GM18517 (cell line): ENCODE measurements at regions not wholly inside any gene's neighbourhood (a gene's known extent, or its start where the extent isn't known, plus 50 kb on each side); places are given as distances from the start of the nearest gene placed in this dataset.
"Not testable (repeated sequence)": the region's sequence is repeated elsewhere in the genome, so short reads cannot be mapped to it uniquely, and the experiment has no call there.

Experiments
- ATAC-seq: cut with Tn5 transposase; IDR thresholded peaks from one replicate; pipeline ENCODE4 v1.9.1; 2021; ENCODE audit warnings: mild to moderate bottlenecking, moderate library complexity; ENCODE audit not compliant: unreplicated experiment

DNA sequence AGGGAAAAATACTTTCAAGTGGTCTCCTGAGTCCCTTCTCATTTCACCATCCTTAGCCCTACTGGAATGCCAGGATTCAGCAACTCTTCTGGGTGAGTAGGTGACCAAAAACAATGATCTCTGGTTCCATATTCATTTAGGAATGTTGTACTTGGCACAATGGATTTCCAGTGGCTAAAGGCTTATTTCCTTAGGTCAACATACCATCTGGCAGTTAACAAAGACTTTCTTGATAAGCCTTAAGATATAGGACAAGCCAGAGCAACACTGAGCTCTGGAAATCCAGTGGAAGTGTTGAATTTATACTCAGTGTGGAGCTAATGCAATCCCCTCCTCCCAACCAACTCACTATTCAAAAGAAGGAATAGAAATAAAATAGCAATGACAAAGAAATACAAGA lies 139.4 kb upstream of the EMCN start:
- ATAC-seq = no peak

DNA sequence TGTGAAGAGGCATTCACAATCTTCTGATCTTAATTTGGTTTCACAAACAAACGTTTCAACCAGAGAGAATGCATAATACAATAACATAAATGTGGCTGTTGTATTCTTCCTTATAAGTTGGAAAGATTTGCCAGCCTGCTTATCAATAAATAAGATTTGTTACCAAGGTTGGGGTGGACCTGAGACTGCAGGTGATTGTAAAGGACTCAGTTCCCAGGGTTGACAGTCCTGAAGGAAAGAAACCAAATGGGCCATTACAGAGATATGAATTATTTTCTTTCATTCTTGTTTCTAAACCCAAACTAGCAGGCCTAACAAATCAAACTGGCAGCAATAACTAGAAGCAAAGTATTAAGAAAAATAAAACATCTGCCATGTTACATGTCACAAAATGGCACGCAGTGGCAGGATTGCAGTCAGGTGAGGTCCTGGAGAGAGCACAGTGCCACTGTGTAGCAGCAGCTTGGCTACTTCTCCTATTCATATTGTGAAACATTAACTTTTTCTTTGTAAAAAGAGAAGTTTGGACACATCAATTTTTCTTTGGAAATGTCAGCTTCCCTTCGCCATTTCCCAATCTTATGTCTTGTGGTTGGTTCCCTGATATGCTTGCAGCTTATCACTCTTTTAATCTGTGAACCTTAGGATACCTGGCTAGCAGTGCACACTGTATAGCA lies 133.8 kb upstream of the EMCN start:
- no peak for ATAC-seq

DNA sequence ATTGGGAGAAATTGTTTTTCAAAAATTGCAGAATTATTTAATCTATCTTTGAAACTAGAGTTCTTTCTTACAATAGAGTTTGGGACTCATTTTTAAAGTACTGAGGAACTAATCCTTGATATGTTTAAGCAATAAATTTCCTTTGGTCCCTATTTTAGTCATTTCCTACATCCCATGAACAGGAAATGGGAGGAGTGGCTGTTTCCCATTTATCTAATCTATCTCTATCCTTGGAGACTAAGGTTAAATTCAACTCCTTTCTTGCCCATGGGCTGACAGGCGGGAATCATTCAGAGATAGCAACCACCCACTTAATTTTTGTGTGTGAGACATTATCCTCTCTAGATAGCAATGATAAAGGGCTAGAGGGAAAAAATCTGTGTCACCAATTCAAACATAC lies 131.6 kb upstream of the EMCN start:
- no peak for ATAC-seq

DNA sequence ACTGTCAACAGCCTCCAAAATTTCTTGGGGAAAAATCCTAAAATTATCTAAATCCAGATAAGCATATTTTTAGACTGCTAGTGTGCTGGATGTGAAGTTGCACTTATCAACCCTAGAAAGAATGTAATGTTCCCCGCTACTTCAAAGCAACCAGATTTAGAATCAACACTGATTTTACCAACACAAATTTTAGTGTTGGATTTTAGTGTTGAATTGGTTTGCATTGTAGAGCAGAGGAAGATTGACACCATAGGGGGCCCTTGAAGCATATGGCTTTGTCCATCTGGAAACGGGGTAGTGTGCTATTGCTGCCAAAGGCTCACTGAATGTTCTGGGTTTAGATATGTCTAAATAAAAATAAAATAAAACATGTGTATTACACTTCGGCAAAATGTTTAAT lies 126.3 kb upstream of the EMCN start:
- no peak for ATAC-seq

DNA sequence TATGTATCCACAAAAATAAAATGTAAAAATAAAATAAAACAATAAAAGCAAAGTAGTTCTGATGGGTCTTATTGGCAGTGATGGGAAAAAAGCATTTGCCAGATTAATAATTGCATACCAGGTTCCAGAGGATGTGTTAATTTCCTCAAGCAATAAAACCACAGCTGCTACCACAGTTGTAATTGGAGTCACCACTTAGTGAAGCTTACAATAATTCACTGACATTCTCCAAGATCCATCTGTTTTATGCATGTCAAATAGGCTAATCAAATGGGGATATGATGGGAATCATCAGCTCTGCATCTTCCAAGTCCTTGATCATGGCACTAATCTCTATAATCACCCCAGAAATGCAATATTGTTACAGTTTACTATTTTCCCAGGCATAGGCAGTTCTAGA lies 123.5 kb upstream of the EMCN start:
- no peak for ATAC-seq

DNA sequence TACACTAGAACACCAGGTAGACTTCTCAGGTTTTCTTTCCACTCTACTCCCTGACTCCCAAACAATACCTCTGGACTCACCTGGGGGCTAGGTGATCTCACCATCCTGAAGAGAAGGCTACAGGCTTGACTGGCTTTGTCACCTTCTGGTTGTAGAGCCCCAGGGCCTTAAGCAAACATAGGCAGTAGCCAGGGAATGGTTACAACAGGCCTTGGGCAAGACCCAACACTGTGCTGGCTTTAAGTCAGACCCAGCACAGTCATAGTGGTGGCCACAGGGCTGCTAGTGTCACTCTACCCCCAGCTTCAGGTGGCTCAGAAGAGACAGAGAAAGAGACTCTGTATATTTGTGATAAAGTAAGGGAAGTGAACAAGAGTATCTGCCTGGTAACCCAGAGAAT lies 118.1 kb upstream of the EMCN start:
- ATAC-seq = no peak

DNA sequence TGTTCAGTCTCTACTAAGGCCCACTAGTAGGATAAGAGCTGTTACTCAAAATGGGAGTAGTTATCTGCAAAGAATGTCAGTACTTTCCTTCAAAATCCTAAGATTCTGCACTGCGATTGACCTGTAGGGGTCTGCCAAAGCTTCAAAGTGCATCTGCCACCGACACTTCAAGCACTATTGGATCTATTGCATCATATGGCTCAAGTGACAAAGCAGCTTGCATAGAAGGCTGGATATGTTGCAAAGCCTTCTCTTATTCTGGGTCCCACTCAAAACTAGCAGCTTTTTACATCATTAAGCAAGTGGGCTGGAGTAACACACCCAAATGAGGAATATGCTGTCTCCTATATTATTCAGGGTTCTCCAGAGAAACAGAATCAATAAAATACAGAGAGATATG lies 115.4 kb upstream of the EMCN start:
- no peak for ATAC-seq

DNA sequence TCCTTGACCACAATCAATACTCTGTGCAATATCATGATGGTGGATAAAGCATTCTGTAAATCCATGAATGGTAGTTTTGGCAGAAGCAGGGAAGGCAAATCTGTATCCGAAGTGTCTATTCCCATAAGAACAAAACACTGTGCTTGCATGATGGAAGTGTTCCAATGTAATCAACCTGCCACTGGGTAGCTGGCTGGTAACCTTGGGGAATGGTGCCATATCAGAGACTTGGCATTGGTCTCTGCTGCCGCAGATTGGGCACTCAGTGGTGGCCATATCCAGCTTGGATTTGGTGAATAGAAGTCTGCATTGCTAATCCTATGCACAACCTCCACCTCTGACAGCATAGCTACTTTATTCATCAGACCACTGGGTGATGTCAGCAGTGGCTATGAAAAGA lies 114.3 kb upstream of the EMCN start:
- ATAC-seq = no peak

DNA sequence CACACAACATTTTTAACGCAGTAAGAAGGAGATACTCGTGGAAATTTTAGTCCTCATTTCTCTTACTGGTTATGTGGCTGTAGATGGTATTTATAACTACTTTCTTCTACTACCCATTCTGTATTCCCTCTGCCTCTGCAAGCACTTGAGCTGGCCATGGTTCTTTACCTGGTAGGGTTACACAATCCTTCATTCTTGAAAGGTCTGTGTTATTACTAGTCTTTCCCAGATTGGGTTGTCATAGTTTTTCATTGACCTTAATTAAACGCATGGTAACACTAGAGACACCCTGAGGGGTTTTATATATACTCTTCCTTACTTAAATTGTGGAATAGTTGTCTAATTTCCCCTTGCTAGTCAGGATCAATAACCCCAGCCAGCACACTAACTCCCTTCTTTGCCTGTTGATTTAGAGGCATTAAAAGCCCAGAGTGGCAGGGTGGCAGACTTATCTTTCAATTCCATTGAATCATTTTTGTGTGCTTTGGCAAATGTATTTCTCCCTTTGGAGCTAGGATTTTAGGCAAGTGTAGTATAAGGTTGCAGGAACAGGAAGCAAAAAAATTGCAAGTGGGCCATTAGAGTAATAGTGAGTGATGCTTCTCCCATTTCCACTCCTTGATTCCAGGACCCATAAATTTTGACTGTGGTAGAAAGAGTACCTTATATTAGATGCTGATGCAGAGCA lies 113.6 kb upstream of the EMCN start:
- ATAC-seq = no peak

DNA sequence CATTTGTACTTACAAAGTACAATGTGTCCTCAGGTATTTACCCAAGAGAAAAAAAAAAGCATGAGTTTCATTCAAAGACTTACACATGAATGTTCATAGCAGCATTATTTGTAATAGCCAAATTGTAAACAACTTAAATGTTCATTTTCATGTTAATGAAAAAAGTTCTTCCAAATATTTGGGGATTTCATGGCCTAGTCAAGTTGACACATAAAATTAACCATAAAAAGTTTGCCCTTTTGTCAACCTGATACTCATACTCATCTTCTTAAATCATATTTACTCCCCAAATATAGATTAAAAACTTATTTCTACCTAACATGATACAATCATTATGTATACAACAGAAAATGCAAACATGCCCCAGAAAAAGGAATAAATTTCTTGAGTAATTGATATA lies 112.5 kb upstream of the EMCN start:
- ATAC-seq = no peak

DNA sequence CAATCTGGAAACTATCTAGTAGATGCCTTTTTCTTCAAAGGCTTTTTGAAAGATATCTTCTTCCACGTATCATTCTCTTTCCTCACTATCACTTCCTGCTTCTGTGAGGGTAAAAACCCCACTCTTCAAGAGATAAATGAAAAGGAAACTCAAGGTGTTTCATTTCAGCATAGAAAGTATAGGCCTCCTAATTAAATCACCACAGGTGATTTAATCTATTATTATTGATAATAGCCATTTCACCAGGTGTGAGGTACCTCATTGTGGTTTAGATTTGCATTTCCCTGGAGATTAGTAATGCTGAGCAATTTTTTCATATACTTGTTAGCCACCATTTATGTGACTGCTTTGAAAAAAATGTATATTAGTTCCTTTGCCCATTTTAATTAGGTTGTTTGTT lies 92.0 kb upstream of the EMCN start:
- ATAC-seq = no peak

DNA sequence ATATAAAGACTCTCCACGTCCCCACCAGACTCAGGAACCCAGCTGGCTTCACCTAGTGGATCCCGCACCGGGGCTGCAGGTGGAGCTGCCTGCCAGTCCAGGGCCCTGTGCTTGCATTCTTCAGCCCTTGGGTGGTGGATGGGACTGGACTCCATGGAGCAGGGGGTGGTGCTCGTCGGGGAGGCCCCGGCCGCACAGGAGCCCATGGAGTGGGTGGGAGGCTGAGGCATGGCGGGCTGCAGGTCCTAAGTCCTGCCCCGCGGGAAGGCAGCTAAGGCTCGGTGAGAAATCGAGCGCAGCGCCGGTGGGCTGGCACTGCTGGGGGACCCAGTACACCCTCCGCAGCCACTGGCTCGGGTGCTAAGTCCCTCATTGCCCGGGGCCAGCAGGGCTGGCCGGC lies 90.8 kb upstream of the EMCN start:
- not testable (repeated sequence) for ATAC-seq

DNA sequence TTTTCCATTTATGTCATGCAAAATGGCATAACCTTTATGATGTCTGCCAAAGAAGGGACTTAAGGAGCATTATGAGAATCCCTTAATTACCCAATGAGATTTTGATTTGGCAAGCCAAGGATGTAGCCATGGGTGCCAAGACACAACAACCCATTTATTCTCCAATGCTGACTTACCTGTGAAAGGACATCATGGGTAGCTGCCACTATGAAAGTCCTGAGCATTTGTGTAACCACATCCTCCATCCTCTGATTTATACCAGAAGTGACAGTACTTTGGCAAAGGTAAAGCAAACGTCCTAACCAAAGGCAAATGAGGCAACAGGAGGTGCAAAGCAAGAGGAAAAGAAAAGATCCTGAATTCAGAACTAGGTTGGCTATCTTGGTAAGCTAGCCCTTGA lies 87.3 kb upstream of the EMCN start:
- ATAC-seq = no peak

DNA sequence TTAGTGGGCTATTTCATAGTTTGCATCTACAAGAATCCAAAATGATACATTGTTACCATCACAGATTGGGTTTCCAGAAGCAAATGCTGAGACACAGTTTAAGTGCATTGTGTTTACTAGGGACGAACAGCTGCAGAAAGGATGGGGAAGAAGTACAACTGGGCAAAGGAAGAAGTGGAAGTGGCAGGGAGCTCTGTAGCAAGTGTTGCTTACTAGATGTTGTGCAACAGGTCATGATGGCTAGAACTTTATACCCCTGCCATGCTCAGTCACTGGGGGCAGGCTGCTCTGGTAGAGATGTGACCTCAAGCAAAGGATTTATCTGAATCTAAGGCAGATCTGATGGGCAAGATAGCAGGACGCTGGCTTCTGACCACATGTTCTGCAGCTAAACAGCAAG lies 76.1 kb upstream of the EMCN start:
- ATAC-seq = no peak

DNA sequence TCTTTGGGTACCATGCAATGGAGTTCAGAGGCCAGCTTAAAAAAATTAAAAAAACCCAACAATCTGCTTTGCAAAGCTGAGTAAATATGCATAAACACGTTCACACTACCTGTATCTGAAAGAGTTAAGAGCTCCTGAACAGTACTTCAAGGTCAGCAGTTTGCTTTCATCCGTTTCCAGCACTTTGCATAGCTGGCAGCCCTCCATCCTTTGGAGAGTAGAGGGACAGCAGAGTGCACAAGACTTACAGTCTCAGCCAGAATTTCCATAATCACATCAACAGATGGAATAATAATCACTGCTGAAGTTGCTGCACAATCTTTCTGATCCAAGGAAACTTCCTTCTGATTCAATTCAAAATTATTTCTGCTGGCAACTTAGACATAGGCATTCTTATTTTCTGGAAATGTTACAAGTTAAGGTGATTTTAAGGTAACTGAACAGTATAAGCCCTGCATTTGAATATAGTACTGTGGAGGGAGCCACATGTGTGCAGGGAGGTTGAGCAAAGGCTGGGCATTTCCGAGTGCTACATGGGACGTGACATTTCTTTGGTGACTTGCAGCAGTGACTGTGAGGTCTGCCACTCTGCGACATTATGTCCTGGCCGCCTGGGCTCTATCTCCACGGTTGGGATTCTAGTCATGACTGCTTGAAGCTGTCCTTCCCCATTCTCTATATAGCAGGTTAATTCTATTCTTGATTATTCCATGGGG lies 73.5 kb upstream of the EMCN start:
- no peak for ATAC-seq

DNA sequence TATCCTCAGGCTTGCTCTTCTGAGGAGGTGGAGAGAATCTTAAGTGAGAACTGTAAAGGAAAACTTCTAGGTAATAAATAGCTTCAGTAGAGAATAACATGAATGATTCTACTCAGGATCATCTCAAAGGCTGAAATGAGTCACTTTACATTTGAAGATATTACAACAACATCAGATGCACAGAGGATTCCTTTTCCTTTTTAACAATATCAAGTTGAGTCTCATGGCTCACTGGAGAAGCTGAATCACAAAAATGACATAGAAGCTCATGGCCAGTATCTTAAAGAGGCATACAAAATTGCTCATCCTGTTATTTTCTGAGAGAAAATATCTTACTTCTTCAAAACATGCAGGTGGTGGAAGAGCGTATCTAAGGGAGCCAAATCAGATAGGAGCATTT lies 72.5 kb upstream of the EMCN start:
- no peak for ATAC-seq

DNA sequence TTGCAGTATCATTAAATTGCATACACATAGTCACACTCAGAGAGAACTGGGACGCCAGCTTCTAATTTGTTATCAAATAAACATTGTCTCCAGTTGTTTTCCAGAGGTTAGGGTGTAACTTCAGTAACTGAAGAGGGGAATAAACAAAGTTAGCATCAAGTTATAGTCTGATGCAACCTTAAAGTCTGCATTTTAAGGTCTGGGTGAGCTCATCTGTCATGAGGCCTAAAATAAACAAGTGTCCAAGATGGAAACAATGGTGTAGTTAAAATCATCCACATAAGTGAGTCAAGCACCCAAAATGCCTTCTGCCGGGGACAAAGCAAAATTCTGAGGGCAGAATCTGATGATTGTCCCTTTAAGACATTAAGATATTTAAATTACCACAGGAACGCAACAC lies 70.3 kb upstream of the EMCN start:
- no peak for ATAC-seq

DNA sequence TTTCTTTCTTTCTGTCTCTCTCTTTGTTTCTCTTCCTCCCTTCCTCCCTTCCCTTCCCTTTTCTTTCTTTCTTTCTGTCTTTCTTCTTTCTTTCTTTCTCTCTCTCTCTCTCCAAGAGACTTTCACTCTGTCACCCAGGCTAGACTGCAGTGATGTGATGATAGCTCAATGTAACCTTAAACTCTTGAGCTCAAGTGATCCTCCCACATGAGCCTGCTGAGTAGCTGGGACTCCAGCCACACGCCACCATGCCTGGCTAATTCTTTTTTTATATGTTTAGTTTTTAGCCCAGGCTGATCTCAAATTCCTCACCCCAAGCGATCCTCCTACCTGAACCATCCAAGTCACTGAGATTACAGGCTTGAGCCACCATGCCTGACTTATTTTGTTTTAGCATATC lies 64.3 kb upstream of the EMCN start:
- no peak for ATAC-seq

DNA sequence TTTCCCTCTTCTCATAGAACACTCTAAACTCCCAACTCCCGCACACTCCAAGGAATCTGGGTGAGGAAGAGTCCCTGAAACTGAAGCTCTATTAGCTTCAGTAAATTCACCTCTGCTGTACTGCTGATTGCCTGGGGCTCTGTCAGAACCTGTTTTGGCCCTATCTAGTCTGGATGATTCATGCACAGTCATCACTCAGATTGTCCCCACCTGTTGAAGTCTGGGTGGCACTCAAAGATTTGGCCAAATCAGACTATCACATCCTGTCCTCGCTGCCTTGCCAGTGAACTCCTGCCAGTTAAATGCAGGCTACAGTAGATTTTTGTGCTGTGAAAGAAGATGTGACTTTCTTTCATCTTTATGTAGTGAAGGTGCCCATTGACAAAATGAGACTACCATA lies 63.5 kb upstream of the EMCN start:
- ATAC-seq = no peak

DNA sequence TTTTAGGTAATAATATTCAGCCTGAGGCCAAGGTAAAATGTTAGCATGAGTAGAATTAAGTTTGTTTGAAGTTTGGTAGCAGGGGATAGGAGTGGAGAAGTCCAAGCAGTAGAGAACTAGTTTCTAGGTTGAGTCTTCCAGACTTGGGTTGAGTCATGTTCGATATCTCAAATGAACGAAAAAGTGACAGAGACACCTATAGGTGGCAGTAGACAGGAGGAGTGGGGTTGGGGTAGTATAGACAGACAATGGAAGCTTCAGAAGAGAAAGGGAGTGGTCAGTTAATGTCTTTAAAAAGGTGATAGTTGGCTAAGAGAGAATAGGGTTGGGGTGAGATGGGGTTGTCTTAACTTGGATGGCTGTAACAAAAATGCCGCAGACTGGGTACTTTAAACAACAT lies 58.7 kb upstream of the EMCN start:
- no peak for ATAC-seq

DNA sequence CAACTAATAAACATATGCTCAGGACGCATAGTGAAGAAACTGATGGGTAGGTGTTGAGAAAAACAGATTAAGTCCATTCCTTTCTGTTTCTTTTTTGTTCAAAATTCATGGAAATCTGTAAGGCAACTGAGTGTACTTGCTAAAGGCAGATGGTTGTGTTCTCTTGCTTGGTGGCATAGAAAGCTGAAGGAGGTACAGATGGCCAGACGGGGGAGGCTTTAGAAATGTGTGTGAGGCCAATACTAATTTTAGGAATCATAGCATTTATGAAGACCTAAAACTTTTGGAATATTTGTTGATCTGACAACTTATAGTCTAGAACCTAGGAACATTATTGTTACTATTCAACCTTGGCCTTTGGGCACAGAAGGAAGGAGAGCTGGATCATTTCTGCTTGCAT lies 56.8 kb upstream of the EMCN start:
- ATAC-seq = no peak

DNA sequence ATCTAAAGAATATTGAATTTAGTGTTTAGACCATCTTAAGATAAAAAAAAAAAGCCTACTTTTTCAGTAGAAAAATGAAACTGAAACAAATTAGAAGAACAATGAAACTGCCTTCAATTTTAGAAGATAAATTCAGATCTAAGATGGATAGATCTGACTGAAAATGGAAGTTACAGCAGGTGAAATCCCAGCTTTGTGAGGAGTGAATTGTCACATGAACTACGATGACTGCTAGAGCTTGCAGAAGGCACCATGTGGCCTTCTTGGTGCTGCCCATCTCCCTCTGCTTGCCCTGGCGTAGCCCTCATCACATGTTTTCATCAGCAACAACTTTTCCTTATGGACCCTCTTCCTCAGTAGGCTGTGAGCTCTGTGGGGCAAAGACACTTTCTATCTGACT lies 51.4 kb upstream of the EMCN start:
- no peak for ATAC-seq
